H1 (cell line): ENCODE measurements at regions not wholly inside any gene's neighbourhood (a gene's known extent, or its start where the extent isn't known, plus 50 kb on each side); places are given as distances from the start of the nearest gene placed in this dataset.
A peak's percentile ranks its signal among the peaks of the same experiment; 100 is the strongest.

ENCODE experiments used
- CTCF ChIA-PET: fragments of 300-600 bp; sonication (Branson Sonifier 250); formaldehyde crosslinking; loops from one replicate; lab custom pipeline; 2021; ENCODE audit not compliant: partially characterized antibody; lab: Charles Lee
- POLR2A ChIA-PET: fragments of 300-600 bp; sonication (Branson Sonifier 250); formaldehyde crosslinking; loops from one replicate; lab custom pipeline; 2021; ENCODE audit warnings: inconsistent platforms; ENCODE audit not compliant: partially characterized antibody; lab: Charles Lee
- DNase-seq, 2 experiments: peaks; one replicate each; pipeline versions ENCODE4 v3.0.0 to v3.0.0-alpha.2; 2010 to 2022; ENCODE audit warnings: low spot score in 2 of 2, low read depth in 1 of 2, mixed read lengths in 1 of 2
- FAIRE-seq: peaks from 2 replicates; lab custom pipeline; 2011; peaks lifted over from hg19 to GRCh38; lab: Jason Lieb, UNC
- H2AFZ ChIP-seq: 2 replicates; pipeline ENCODE4 v1.8.1; 2012; ENCODE audit warnings: low read length, inconsistent platforms
- H2AK5ac ChIP-seq: 2 replicates; pipeline ENCODE4 v1.6.1; 2013; ENCODE audit warnings: low read depth, low read length
- H2BK120ac ChIP-seq: replicated peaks from 2 replicates; pipeline ENCODE3; 2013; ENCODE audit warnings: low read depth, low read length, inconsistent platforms
- H2BK12ac ChIP-seq: 2 replicates; pipeline ENCODE4 v1.6.1; 2013; ENCODE audit warnings: low read depth, low read length
- H2BK15ac ChIP-seq: 2 replicates; pipeline ENCODE4 v1.6.1; 2013; ENCODE audit warnings: low read length
- H2BK20ac ChIP-seq: 2 replicates; pipeline ENCODE4 v1.6.1; 2013; ENCODE audit warnings: low read length
- H2BK5ac ChIP-seq: 2 replicates; pipeline ENCODE4 v1.6.1; 2013; ENCODE audit warnings: low read depth, low read length
- H3K14ac ChIP-seq: 2 replicates; pipeline ENCODE4 v1.6.1; 2013; ENCODE audit warnings: inconsistent platforms; ENCODE audit not compliant: insufficient read length
- H3K18ac ChIP-seq: 2 replicates; pipeline ENCODE4 v1.6.1; 2013; ENCODE audit warnings: low read length; ENCODE audit errors: extremely low read depth
- H3K23ac ChIP-seq: 2 replicates; pipeline ENCODE4 v1.6.1; 2013; ENCODE audit warnings: inconsistent platforms; ENCODE audit not compliant: insufficient read length
- H3K23me2 ChIP-seq: 2 replicates; pipeline ENCODE4 v1.6.1; 2013; ENCODE audit warnings: low read depth, low read length
- H3K27ac ChIP-seq: 2 replicates; pipeline ENCODE4 v1.6.1; 2011; ENCODE audit warnings: low read depth, low read length, inconsistent platforms
- H3K27me3 ChIP-seq, 4 experiments: replicated peaks in 1 of 4; 1 replicate in 1 of 4; 2 replicates in 3 of 4; pipeline versions ENCODE4 v1.6.1 to v1.8.1; 2011 to 2013; ENCODE audit warnings: low read length in 3 of 4, mild to moderate bottlenecking in 3 of 4, inconsistent platforms in 2 of 4, mixed read lengths in 2 of 4, moderate library complexity in 1 of 4; ENCODE audit not compliant: control insufficient read depth in 3 of 4, insufficient read depth in 3 of 4; ENCODE audit errors: extremely low read depth in 1 of 4
- H3K36me3 ChIP-seq, 4 experiments: 2 replicates each; pipeline versions ENCODE4 v1.6.1 to v1.8.1; 2011 to 2013; ENCODE audit warnings: mild to moderate bottlenecking in 4 of 4, low read length in 3 of 4, moderate library complexity in 2 of 4, control low read depth in 1 of 4, inconsistent platforms in 1 of 4; ENCODE audit not compliant: insufficient read depth in 4 of 4, control insufficient read depth in 2 of 4
- H3K4ac ChIP-seq: replicated peaks from 2 replicates; pipeline ENCODE3; 2013; ENCODE audit warnings: low read length, low read depth, mixed read lengths, inconsistent platforms; ENCODE audit not compliant: insufficient read length
- H3K4me1 ChIP-seq, 4 experiments: replicated peaks in 1 of 4; 1 replicate in 1 of 4; 2 replicates in 3 of 4; pipeline versions ENCODE4 v1.6.1 to v1.8.1; 2011 to 2013; ENCODE audit warnings: low read length in 3 of 4, inconsistent platforms in 2 of 4, mixed read lengths in 1 of 4; ENCODE audit not compliant: insufficient read depth in 4 of 4, control insufficient read depth in 3 of 4
- H3K4me2 ChIP-seq, 2 experiments: 2 replicates each; pipeline versions ENCODE4 v1.6.1 to v1.8.1; 2011 to 2013; ENCODE audit warnings: low read depth in 2 of 2, low read length in 2 of 2, control low read depth in 1 of 2, inconsistent platforms in 1 of 2, mild to moderate bottlenecking in 1 of 2; ENCODE audit not compliant: insufficient read depth in 1 of 2
- H3K4me3 ChIP-seq, 4 experiments: fragments of 200-600, 300-600 bp in 1 of 4; sonication (generic), shearing (Covaris generic), sonication (Bioruptor Twin) in 1 of 4; 2 replicates each; pipeline versions ENCODE4 v1.5.1 to v1.8.1; 2011 to 2016; ENCODE audit warnings: low read length in 4 of 4, low read depth in 3 of 4, control low read depth in 2 of 4, inconsistent platforms in 2 of 4, mild to moderate bottlenecking in 2 of 4, mixed read lengths in 1 of 4, moderate library complexity in 1 of 4; ENCODE audit not compliant: insufficient read depth in 2 of 4; ENCODE audit errors: extremely low read depth in 1 of 4
- H3K56ac ChIP-seq: replicated peaks from 2 replicates; pipeline ENCODE3; 2013; ENCODE audit warnings: low read depth, mild to moderate bottlenecking, mixed read lengths, low read length, inconsistent platforms; ENCODE audit not compliant: insufficient read length
- H3K79me1 ChIP-seq: 2 replicates; pipeline ENCODE4 v1.6.1; 2013; ENCODE audit warnings: low read depth, low read length, control low read depth
- H3K79me2 ChIP-seq, 2 experiments: 2 replicates each; pipeline versions ENCODE4 v1.6.1 to v1.8.1; 2012 to 2013; ENCODE audit warnings: low read length in 2 of 2, mild to moderate bottlenecking in 2 of 2, inconsistent platforms in 1 of 2; ENCODE audit not compliant: insufficient read depth in 2 of 2, control insufficient read depth in 1 of 2
- H3K9ac ChIP-seq, 4 experiments: replicated peaks in 1 of 4; 1 replicate in 1 of 4; 2 replicates in 3 of 4; pipeline versions ENCODE4 v1.6.1 to v1.8.1; 2011 to 2013; ENCODE audit warnings: low read depth in 3 of 4, low read length in 3 of 4, control low read depth in 2 of 4, mild to moderate bottlenecking in 2 of 4, moderate library complexity in 2 of 4, inconsistent platforms in 1 of 4; ENCODE audit errors: extremely low read depth in 1 of 4
- H3K9me3 ChIP-seq, 2 experiments: 2 replicates each; pipeline versions ENCODE4 v1.6.1 to v1.8.1; 2012 to 2013; ENCODE audit warnings: mild to moderate bottlenecking in 2 of 2, moderate library complexity in 2 of 2, control low read depth in 1 of 2, inconsistent platforms in 1 of 2, low read depth in 1 of 2, low read length in 1 of 2, mixed read lengths in 1 of 2; ENCODE audit not compliant: insufficient read depth in 2 of 2
- H4K20me1 ChIP-seq, 2 experiments: replicated peaks in 1 of 2; 2 replicates each; pipeline versions ENCODE3 to v1.8.1; 2011 to 2013; ENCODE audit warnings: inconsistent platforms in 2 of 2, low read length in 2 of 2, mild to moderate bottlenecking in 1 of 2; ENCODE audit not compliant: insufficient read depth in 2 of 2, control insufficient read depth in 1 of 2
- H4K5ac ChIP-seq: 2 replicates; pipeline ENCODE4 v1.6.1; 2013; ENCODE audit warnings: low read length, low read depth, mixed read lengths, inconsistent platforms; ENCODE audit not compliant: insufficient read length
- H4K8ac ChIP-seq: 2 replicates; pipeline ENCODE4 v1.8.0; 2013; ENCODE audit warnings: mild to moderate bottlenecking, moderate library complexity, low read length, inconsistent platforms; ENCODE audit not compliant: insufficient read depth; ENCODE audit errors: extremely low read depth
- H4K91ac ChIP-seq: replicated peaks from 2 replicates; pipeline ENCODE3; 2013; ENCODE audit warnings: low read length, mixed read lengths, inconsistent platforms; ENCODE audit not compliant: insufficient read length
- BACH1 ChIP-seq: IDR thresholded peaks from 2 replicates; pipeline ENCODE4 v1.6.1; 2012; ENCODE audit warnings: low read length, improper control_type of control experiment
- CTBP2 ChIP-seq: IDR thresholded peaks from 2 replicates; pipeline ENCODE4 v1.7.0; 2011; ENCODE audit warnings: borderline replicate concordance, mild to moderate bottlenecking, moderate library complexity, mixed read lengths, low read length; ENCODE audit not compliant: insufficient read depth, insufficient read length
- EGR1 ChIP-seq: IDR thresholded peaks from 2 replicates; pipeline ENCODE4 v1.6.1; 2011; ENCODE audit warnings: low read depth, low read length, borderline replicate concordance
- EZH2 ChIP-seq: fragments of 200-600 bp; sonication (generic); IDR thresholded peaks from 2 replicates; pipeline ENCODE4 v1.7.1; 2012; ENCODE audit warnings: low read depth, mild to moderate bottlenecking, moderate library complexity, low read length, inconsistent platforms; ENCODE audit not compliant: severe bottlenecking
- JUN ChIP-seq: IDR thresholded peaks from 2 replicates; pipeline ENCODE4 v1.6.1; 2011; ENCODE audit warnings: low read depth, mild to moderate bottlenecking, improper control_type of control experiment, low read length
- NANOG ChIP-seq: IDR thresholded peaks from 2 replicates; pipeline ENCODE4 v1.6.1; 2011; ENCODE audit warnings: low read length, low read depth, mild to moderate bottlenecking, inconsistent platforms; ENCODE audit not compliant: insufficient read depth, poor library complexity, severe bottlenecking
- POLR2A ChIP-seq, 2 experiments: IDR thresholded peaks; 1 replicate in 1 of 2; 2 replicates in 1 of 2; pipeline ENCODE4 v1.6.1; 2011; ENCODE audit warnings: low read depth in 2 of 2, low read length in 2 of 2, mild to moderate bottlenecking in 2 of 2; ENCODE audit errors: control extremely low read depth in 1 of 2
- POU5F1 ChIP-seq: IDR thresholded peaks from 2 replicates; pipeline ENCODE4 v1.6.1; 2011; ENCODE audit warnings: low read depth, mild to moderate bottlenecking, low read length, moderate library complexity
- RNF2 ChIP-seq: fragments of 200-900, 300-1000 bp; sonication (generic); IDR thresholded peaks from 2 replicates; pipeline ENCODE4 v1.7.1; 2016; ENCODE audit warnings: borderline replicate concordance, low read depth, mild to moderate bottlenecking, antibody characterized with exemption, low read length; ENCODE audit not compliant: poor library complexity, severe bottlenecking; ENCODE audit errors: missing control alignments
- SUZ12 ChIP-seq: fragments of 200-600 bp; sonication (generic); IDR thresholded peaks from 2 replicates; pipeline ENCODE4 v1.6.1; 2012; ENCODE audit warnings: mild to moderate bottlenecking, inconsistent platforms, low read length, moderate library complexity, mixed read lengths
- TAF1 ChIP-seq: IDR thresholded peaks from 2 replicates; pipeline ENCODE4 v1.6.1; 2011; ENCODE audit warnings: mild to moderate bottlenecking, low read depth, low read length
- TBP ChIP-seq: IDR thresholded peaks from 2 replicates; pipeline ENCODE4 v1.6.1; 2011; ENCODE audit warnings: low read depth, low read length, improper control_type of control experiment
- TEAD4 ChIP-seq: IDR thresholded peaks from 2 replicates; pipeline ENCODE4 v1.6.1; 2012; ENCODE audit warnings: low read depth, low read length, inconsistent platforms, mixed read lengths
- WGBS, 2 experiments: shearing (Covaris generic) in 1 of 2; methylation state at CpG; one replicate each; pipeline versions ENCODE4 v1.1.6 to v1.1.7; 2013 to 2015; ENCODE audit warnings: low lambda C conversion rate in 2 of 2, mixed read lengths in 2 of 2, inconsistent platforms in 1 of 2, low coverage in 1 of 2, missing lambda C conversion rate in 1 of 2; ENCODE audit not compliant: insufficient replicate concordance in 2 of 2, insufficient coverage in 1 of 2, insufficient read length in 1 of 2; ENCODE audit errors: extremely low coverage in 1 of 2, missing lambda C conversion rate in 1 of 2; 5-methylcytosine and 5-hydroxymethylcytosine counted together
- TF ChIP-seq, protein P1 (sequence below): IDR thresholded peaks from 2 replicates; pipeline ENCODE4 v1.6.1; 2012; ENCODE audit warnings: inconsistent platforms

DNA sequence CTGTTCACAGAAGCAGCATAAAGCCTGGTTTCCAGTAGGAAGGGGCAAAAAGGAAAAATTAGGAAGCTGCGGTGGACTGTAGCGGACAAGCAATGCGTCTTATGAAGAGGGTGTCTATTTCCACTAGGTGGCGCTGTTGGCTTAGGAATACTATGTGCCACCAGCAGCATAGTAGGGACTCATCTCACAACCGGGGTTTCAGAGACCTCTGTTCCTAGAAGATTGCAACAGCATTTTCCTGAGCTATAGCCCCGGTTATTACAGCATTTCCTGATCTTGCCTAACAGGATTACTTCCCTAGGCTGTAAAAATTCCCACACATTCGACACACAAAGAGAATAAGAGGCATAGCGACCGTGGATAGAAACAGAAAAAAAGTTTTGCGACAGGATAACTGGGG, 683.0 kb downstream of the TBL1XR1 start:
- ChIA-PET POLR2A (no interaction called here), CTCF (interaction anchor here (0.7 to 6.0 kb wide), 27 partner anchors 8 to 1258 kb away, joined by 3 to 37 read pairs (median 3); no protein-coding TSS in a partner anchor)
- Histone ChIP-seq H4K5ac (no peak overlapping the region), H2BK20ac (no peak overlapping the region; the same call in 1 of the 2 replicates), H3K56ac (no peak overlapping the region), H3K14ac (no peak overlapping the region), H2BK15ac (no peak overlapping the region), H3K23me2 (no peaks in the 10 kb centered on the region), H3K27ac (no peak overlapping the region), H3K4ac (no peak overlapping the region), H4K20me1 (no peaks in the 10 kb centered on the region), H3K4me3 (no peak overlapping the region), H2AK5ac (no peak overlapping the region), H3K4me1 (peaks cover 0 to 7% (median 0%) of the 10 kb centered on the region in 4 experiments; a peak in 1 of 7 replicates), H2BK5ac (no peak overlapping the region; the same call in 1 of the 2 replicates), H3K4me2 (no peak overlapping the region), H3K27me3 (no peaks in the 10 kb centered on the region), H3K36me3 (peaks cover 0 to 8% (median 0%) of the 10 kb centered on the region in 4 experiments; a peak in 2 of 8 replicates), H2BK12ac (no peak overlapping the region), H3K79me1 (no peaks in the 10 kb centered on the region), H3K23ac (no peak overlapping the region), H4K91ac (no peak overlapping the region), H4K8ac (no peak overlapping the region), H3K9me3 (peaks cover 30 to 31% of the 10 kb centered on the region in 2 experiments), H3K9ac (no peak overlapping the region), H3K79me2 (no peaks in the 10 kb centered on the region), H2BK120ac (no peak overlapping the region), H2AFZ (no peak overlapping the region), H3K18ac (no peak overlapping the region)
- peak; percentile 47 to 80 for DNase-seq
- 61% methylated on average over 10 of the region's 10 CpGs; no CpG with 5 or more reads in 1 of the 2 experiments for WGBS, 2 experiments
- peak; percentile 94 for FAIRE-seq
- TF ChIP-seq TEAD4: no peak
- TF ChIP-seq TAF1: no peak
- TF ChIP-seq JUN: no peak
- TF ChIP-seq, protein P1, sequence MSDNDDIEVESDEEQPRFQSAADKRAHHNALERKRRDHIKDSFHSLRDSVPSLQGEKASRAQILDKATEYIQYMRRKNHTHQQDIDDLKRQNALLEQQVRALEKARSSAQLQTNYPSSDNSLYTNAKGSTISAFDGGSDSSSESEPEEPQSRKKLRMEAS: no peak
- TF ChIP-seq SUZ12: no peak
- TF ChIP-seq NANOG: no peak
- TF ChIP-seq POU5F1: no peak
- no peak for TF ChIP-seq POLR2A (IDR thresholded peaks at IDR 0.05; ENCODE audit: control extremely low read depth in 1 of 2, low read depth in 2 of 2, low read length in 2 of 2)
- TF ChIP-seq CTBP2: no peak
- no peak for TF ChIP-seq RNF2
- TF ChIP-seq BACH1: no peak
- no peak for TF ChIP-seq TBP
- TF ChIP-seq EZH2: no peak
- no peak for TF ChIP-seq EGR1
